ENCODE measurements at regions not wholly inside any gene's neighbourhood (a gene's known extent, or its start where the extent isn't known, plus 50 kb on each side); places are given as distances from the start of the nearest gene placed in this dataset.

DNA sequence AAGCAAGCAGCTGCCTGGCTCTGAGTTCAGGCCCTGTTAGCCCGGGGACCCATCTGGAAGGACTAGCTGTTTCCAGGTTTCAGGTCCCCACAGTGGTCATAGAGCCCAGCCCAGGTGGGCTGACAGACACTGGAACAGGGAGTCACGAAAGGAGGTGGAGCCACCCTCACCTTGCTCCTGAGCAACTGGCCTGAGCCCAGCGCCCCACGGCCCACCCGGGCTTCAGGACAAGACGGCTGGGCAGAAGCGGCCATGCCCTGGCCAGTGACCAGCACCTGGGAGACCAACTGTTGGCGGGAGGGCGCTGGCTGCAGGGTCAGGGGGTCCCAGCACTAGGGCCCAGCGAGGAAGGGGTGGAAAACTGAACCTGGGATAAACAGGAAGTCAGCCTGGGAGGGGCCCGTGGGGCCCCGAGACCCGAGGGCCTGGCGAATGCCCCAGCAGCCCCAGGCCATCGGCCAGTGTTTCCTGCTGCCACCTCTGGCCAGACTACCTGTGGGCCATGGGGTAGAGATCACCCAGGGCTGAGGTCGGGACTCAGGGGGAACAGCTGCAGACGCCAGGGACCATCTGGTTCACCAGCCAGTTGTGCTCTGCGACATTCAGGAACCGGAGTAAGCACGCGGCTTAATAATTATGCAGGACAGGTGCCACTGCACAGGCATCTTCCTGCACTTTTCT lies 282.1 kb upstream of the PPP2R2D start:
- H3K4me1 ChIP-seq (ENCODE audit: control insufficient read depth in 5 of 5, insufficient read depth in 5 of 5, low read length in 5 of 5) = no peaks in the 10 kb centered on the region
- WGBS, 2 donors = 53 to 61% methylated on average over 20 to 21 of the region's 21 CpGs
- H3K36me3 ChIP-seq (ENCODE audit: control insufficient read depth in 4 of 4, insufficient read depth in 4 of 4, low read length in 4 of 4) = no peaks in the 10 kb centered on the region
- ATAC-seq (ENCODE audit: insufficient read depth, low FRiP score) = no peak
- no peak overlapping the region for H3K27ac ChIP-seq (ENCODE audit: low read depth in 1 of 2, low read length in 1 of 2)
- H3K9ac ChIP-seq (ENCODE audit: insufficient read depth in 1 of 2, low read length in 2 of 2) = no peak overlapping the region
- TF ChIP-seq, protein P1, sequence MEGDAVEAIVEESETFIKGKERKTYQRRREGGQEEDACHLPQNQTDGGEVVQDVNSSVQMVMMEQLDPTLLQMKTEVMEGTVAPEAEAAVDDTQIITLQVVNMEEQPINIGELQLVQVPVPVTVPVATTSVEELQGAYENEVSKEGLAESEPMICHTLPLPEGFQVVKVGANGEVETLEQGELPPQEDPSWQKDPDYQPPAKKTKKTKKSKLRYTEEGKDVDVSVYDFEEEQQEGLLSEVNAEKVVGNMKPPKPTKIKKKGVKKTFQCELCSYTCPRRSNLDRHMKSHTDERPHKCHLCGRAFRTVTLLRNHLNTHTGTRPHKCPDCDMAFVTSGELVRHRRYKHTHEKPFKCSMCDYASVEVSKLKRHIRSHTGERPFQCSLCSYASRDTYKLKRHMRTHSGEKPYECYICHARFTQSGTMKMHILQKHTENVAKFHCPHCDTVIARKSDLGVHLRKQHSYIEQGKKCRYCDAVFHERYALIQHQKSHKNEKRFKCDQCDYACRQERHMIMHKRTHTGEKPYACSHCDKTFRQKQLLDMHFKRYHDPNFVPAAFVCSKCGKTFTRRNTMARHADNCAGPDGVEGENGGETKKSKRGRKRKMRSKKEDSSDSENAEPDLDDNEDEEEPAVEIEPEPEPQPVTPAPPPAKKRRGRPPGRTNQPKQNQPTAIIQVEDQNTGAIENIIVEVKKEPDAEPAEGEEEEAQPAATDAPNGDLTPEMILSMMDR (IDR thresholded peaks at IDR 0.05; ENCODE audit: control extremely low read depth, extremely low read depth) = no peak
- H3K4me3 ChIP-seq = no peak overlapping the region
- DNase-seq = no peak
- peaks cover 0 to 4% (median 0%) of the 10 kb centered on the region in 3 donors for H3K27me3 ChIP-seq (ENCODE audit: control insufficient read depth in 3 of 3, insufficient read depth in 3 of 3, low read length in 2 of 3)
- no peaks in the 10 kb centered on the region for H3K9me3 ChIP-seq (ENCODE audit: control insufficient read depth in 4 of 4, insufficient read depth in 3 of 4, low read length in 3 of 4)

DNA sequence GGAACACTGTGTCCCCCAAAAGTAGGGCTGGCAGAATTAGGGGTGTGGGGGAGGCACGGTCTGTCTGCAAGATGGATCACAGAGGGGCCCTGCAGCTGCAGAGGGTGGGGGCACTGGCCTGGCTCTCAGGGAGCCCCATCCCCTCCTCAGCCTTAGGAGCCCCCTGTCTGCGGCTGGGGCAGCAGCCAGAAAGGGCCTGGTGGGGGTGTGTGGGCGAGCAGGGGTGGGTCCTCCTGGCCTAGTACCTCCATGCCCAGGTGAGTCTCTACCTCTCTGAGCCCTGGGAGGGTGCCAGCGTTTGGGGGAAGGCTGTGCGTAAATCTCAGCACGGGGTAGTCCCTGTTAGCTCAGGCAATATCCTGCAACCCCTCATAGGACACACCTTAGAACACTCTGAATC lies 280.5 kb upstream of the PPP2R2D start:
- TF ChIP-seq, protein P1 (IDR thresholded peaks at IDR 0.05; ENCODE audit: control extremely low read depth, extremely low read depth) = no peak
- ATAC-seq (ENCODE audit: insufficient read depth, low FRiP score) (no peak), DNase-seq (no peak)
- Histone ChIP-seq H3K4me3 (no peak overlapping the region), H3K9ac (ENCODE audit: insufficient read depth in 1 of 2, low read length in 2 of 2) (no peak overlapping the region), H3K27ac (ENCODE audit: low read depth in 1 of 2, low read length in 1 of 2) (no peak overlapping the region), H3K36me3 (ENCODE audit: control insufficient read depth in 4 of 4, insufficient read depth in 4 of 4, low read length in 4 of 4) (no peaks in the 10 kb centered on the region), H3K27me3 (ENCODE audit: control insufficient read depth in 3 of 3, insufficient read depth in 3 of 3, low read length in 2 of 3) (peaks cover 0 to 4% (median 0%) of the 10 kb centered on the region in 3 donors), H3K9me3 (ENCODE audit: control insufficient read depth in 4 of 4, insufficient read depth in 3 of 4, low read length in 3 of 4) (no peaks in the 10 kb centered on the region), H3K4me1 (ENCODE audit: control insufficient read depth in 5 of 5, insufficient read depth in 5 of 5, low read length in 5 of 5) (no peaks in the 10 kb centered on the region)
- WGBS, 2 donors = 82 to 90% methylated on average over 6 of the region's 6 CpGs

DNA sequence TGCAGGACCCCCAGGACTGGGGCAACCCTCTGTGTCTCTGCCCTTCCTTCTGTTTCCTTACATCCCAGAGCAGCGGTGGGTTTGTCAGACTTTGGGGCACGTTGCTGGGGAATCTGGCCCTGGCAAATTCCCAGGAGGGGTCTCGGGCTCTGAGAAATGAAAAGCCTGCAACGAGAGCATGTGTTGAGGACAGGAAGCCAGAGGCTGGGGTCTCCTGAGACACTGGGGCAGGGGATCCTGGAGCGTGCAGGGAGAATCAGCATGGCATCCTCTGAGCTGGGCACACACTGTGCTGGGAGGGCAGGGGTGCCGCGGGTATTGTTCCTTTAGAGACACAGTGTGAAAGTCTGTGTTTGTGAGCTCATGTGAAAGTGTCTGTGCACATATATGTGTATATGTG lies 279.9 kb upstream of the PPP2R2D start:
- WGBS, 2 donors = 75 to 86% methylated on average over 7 of the region's 7 CpGs
- Histone ChIP-seq H3K4me1 (ENCODE audit: control insufficient read depth in 5 of 5, insufficient read depth in 5 of 5, low read length in 5 of 5) (no peaks in the 10 kb centered on the region), H3K27me3 (ENCODE audit: control insufficient read depth in 3 of 3, insufficient read depth in 3 of 3, low read length in 2 of 3) (peaks cover 0 to 4% (median 0%) of the 10 kb centered on the region in 3 donors), H3K27ac (ENCODE audit: low read depth in 1 of 2, low read length in 1 of 2) (no peak overlapping the region), H3K9me3 (ENCODE audit: control insufficient read depth in 4 of 4, insufficient read depth in 3 of 4, low read length in 3 of 4) (no peaks in the 10 kb centered on the region), H3K4me3 (no peak overlapping the region), H3K36me3 (ENCODE audit: control insufficient read depth in 4 of 4, insufficient read depth in 4 of 4, low read length in 4 of 4) (no peaks in the 10 kb centered on the region), H3K9ac (ENCODE audit: insufficient read depth in 1 of 2, low read length in 2 of 2) (no peak overlapping the region)
- ATAC-seq (ENCODE audit: insufficient read depth, low FRiP score) (no peak), DNase-seq (no peak)
- TF ChIP-seq, protein P1 (IDR thresholded peaks at IDR 0.05; ENCODE audit: control extremely low read depth, extremely low read depth) = no peak
